Osteocyte (in vitro differentiated cells): ENCODE measurements at regions not wholly inside any gene's neighbourhood (a gene's known extent, or its start where the extent isn't known, plus 50 kb on each side); places are given as distances from the start of the nearest gene placed in this dataset.
A peak's percentile ranks its signal among the peaks of the same experiment; 100 is the strongest.

Experiments
- DNase-seq: peaks from one replicate; pipeline ENCODE4 v3.0.0; 2021; ENCODE audit warnings: mixed read lengths; ENCODE audit not compliant: unreplicated experiment; ENCODE audit errors: extremely low spot score
- H3K27ac Mint-ChIP-seq: one replicate; pipeline ENCODE4 v1.8.0; 2021; ENCODE audit warnings: mild to moderate bottlenecking, mixed read lengths; ENCODE audit not compliant: unreplicated experiment
- H3K27me3 Mint-ChIP-seq: one replicate; pipeline ENCODE4 v1.8.0; 2021; ENCODE audit warnings: mixed read lengths; ENCODE audit not compliant: unreplicated experiment
- H3K36me3 Mint-ChIP-seq: one replicate; pipeline ENCODE4 v1.8.0; 2021; ENCODE audit warnings: mixed read lengths; ENCODE audit not compliant: unreplicated experiment
- H3K4me1 Mint-ChIP-seq: one replicate; pipeline ENCODE4 v1.8.0; 2021; ENCODE audit warnings: mixed read lengths; ENCODE audit not compliant: unreplicated experiment
- H3K4me3 Mint-ChIP-seq: one replicate; pipeline ENCODE4 v1.8.0; 2021; ENCODE audit warnings: mild to moderate bottlenecking, moderate library complexity, mixed read lengths; ENCODE audit not compliant: unreplicated experiment
- H3K9me3 Mint-ChIP-seq: one replicate; pipeline ENCODE4 v1.8.0; 2021; ENCODE audit warnings: mixed read lengths; ENCODE audit not compliant: unreplicated experiment
- CTCF ChIP-seq: fragments of 200-600 bp; sonication (generic); IDR thresholded peaks from 2 replicates; pipeline ENCODE4 v1.5.0; 2021; ENCODE audit warnings: antibody characterized with exemption, mild to moderate bottlenecking, moderate library complexity

GRCh38 chr22:48950151-48950915 is 877.3 kb downstream of the BRD1 start:
- no peak overlapping the region for H3K27ac Mint-ChIP-seq
- H3K27me3 Mint-ChIP-seq: no peaks in the 10 kb centered on the region
- H3K36me3 Mint-ChIP-seq: no peaks in the 10 kb centered on the region
- H3K9me3 Mint-ChIP-seq: no peaks in the 10 kb centered on the region
- H3K4me1 Mint-ChIP-seq: no peaks in the 10 kb centered on the region
- peak; percentile 81 for DNase-seq
- H3K4me3 Mint-ChIP-seq: no peak overlapping the region
- no peak for TF ChIP-seq CTCF

- H3K27ac Mint-ChIP-seq: no peak overlapping the region
- H3K4me3 Mint-ChIP-seq: no peak overlapping the region
- H3K27me3 Mint-ChIP-seq: no peaks in the 10 kb centered on the region
- no peaks in the 10 kb centered on the region for H3K4me1 Mint-ChIP-seq
- TF ChIP-seq CTCF: no peak
- DNase-seq: peak; percentile 42
- no peaks in the 10 kb centered on the region for H3K9me3 Mint-ChIP-seq
- no peaks in the 10 kb centered on the region for H3K36me3 Mint-ChIP-seq
These were observed 878.1 kb downstream of the BRD1 start for GRCh38 chr22:48949375-48950149.

- no peak for TF ChIP-seq CTCF
- peak; percentile 63 for DNase-seq
- Mint-ChIP-seq H3K9me3 (no peaks in the 10 kb centered on the region), H3K36me3 (no peaks in the 10 kb centered on the region), H3K4me3 (no peak overlapping the region), H3K27ac (no peak overlapping the region), H3K4me1 (no peaks in the 10 kb centered on the region), H3K27me3 (no peaks in the 10 kb centered on the region)
These were observed 879.0 kb downstream of the BRD1 start for GRCh38 chr22:48948575-48949170.

- peak; percentile 65 for DNase-seq
- no peaks in the 10 kb centered on the region for H3K4me1 Mint-ChIP-seq
- H3K4me3 Mint-ChIP-seq: no peak overlapping the region
- TF ChIP-seq CTCF: no peak
- no peaks in the 10 kb centered on the region for H3K36me3 Mint-ChIP-seq
- no peaks in the 10 kb centered on the region for H3K9me3 Mint-ChIP-seq
- H3K27ac Mint-ChIP-seq: no peak overlapping the region
- no peaks in the 10 kb centered on the region for H3K27me3 Mint-ChIP-seq
These were observed 880.0 kb downstream of the BRD1 start for GRCh38 chr22:48947636-48948035.
